ENCODE measurements at regions not wholly inside any gene's neighbourhood (a gene's known extent, or its start where the extent isn't known, plus 50 kb on each side); places are given as distances from the start of the nearest gene placed in this dataset.

DNA sequence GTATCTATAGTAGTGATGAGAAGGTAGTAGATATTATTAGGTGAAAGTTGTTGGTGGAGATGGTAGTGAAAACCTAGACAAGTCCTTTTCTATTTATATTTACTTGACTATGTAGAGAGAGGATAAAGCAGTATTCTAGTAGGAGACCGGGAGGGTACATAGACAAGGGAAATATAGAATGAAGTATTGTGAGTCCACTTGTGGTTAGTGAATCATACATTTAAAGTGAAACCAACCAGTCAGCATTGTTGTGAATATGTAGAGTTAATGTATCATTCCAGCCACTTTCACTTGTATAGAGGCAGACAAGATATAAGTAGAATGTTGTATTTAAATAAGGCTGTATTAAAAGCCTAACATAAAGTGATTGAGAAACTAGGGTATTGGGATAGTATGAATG lies 1711.3 kb upstream of the ACO1 start:
- Histone ChIP-seq H3K27ac (ENCODE audit: low read depth, low read length) (no peak overlapping the region), H3K36me3 (ENCODE audit: control insufficient read depth, insufficient read depth, low read length) (no peaks in the 10 kb centered on the region), H3K9me3 (ENCODE audit: control insufficient read depth, low read length) (no peaks in the 10 kb centered on the region), H3K9ac (ENCODE audit: extremely low read depth, low read length, poor library complexity, severe bottlenecking) (no peak overlapping the region), H3K27me3 (ENCODE audit: control insufficient read depth, insufficient read depth, low read length, poor library complexity, severe bottlenecking) (no peaks in the 10 kb centered on the region), H3K4me1 (ENCODE audit: control insufficient read depth, insufficient read depth, low read length) (no peaks in the 10 kb centered on the region), H3K4me3 (ENCODE audit: low read length) (no peak overlapping the region)
- H3K4me3 Mint-ChIP-seq = no peak overlapping the region
- no peaks in the 10 kb centered on the region for H3K27me3 Mint-ChIP-seq (ENCODE audit: insufficient read depth)
- H3K4me1 Mint-ChIP-seq = no peaks in the 10 kb centered on the region
- no peak overlapping the region for H3K27ac Mint-ChIP-seq
- no peak for DNase-seq
- H3K36me3 Mint-ChIP-seq (ENCODE audit: low read depth) = no peaks in the 10 kb centered on the region
- no peaks in the 10 kb centered on the region for H3K9me3 Mint-ChIP-seq
- TF ChIP-seq, protein P1, sequence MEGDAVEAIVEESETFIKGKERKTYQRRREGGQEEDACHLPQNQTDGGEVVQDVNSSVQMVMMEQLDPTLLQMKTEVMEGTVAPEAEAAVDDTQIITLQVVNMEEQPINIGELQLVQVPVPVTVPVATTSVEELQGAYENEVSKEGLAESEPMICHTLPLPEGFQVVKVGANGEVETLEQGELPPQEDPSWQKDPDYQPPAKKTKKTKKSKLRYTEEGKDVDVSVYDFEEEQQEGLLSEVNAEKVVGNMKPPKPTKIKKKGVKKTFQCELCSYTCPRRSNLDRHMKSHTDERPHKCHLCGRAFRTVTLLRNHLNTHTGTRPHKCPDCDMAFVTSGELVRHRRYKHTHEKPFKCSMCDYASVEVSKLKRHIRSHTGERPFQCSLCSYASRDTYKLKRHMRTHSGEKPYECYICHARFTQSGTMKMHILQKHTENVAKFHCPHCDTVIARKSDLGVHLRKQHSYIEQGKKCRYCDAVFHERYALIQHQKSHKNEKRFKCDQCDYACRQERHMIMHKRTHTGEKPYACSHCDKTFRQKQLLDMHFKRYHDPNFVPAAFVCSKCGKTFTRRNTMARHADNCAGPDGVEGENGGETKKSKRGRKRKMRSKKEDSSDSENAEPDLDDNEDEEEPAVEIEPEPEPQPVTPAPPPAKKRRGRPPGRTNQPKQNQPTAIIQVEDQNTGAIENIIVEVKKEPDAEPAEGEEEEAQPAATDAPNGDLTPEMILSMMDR (conservative IDR thresholded peaks at IDR 0.05) = no peak
- 100% methylated on average over 1 of the region's 1 CpG for WGBS, 2 experiments (ENCODE audit: insufficient coverage in 1 of 2, insufficient read length in 1 of 2)

DNA sequence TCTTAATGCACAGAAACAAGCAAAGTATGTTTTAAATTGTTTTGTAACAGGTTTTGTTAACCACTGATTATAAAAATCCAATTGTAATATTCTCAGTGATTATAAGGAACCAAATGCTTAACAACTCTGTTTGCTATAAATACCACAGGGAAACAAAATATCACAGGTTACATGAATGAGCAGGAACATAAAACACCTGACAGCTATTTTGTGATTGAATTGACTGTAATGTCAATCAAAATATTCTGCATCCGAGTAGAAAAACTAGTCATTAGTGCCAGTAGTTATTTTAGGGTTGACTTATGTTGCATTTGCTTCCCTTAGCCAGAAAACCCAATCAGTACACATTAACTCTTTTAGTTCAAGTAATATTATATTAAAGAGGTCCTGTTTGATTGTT lies 1707.8 kb upstream of the ACO1 start:
- TF ChIP-seq, protein P1 (conservative IDR thresholded peaks at IDR 0.05) = no peak
- Histone ChIP-seq H3K4me1 (ENCODE audit: control insufficient read depth, insufficient read depth, low read length) (no peaks in the 10 kb centered on the region), H3K9ac (ENCODE audit: extremely low read depth, low read length, poor library complexity, severe bottlenecking) (no peak overlapping the region), H3K9me3 (ENCODE audit: control insufficient read depth, low read length) (no peaks in the 10 kb centered on the region), H3K4me3 (ENCODE audit: low read length) (no peak overlapping the region), H3K36me3 (ENCODE audit: control insufficient read depth, insufficient read depth, low read length) (no peaks in the 10 kb centered on the region), H3K27me3 (ENCODE audit: control insufficient read depth, insufficient read depth, low read length, poor library complexity, severe bottlenecking) (no peaks in the 10 kb centered on the region), H3K27ac (ENCODE audit: low read depth, low read length) (no peak overlapping the region)
- no peak for DNase-seq
- 82% methylated on average over 1 of the region's 1 CpG; no CpG with 5 or more reads in 1 of the 2 experiments for WGBS, 2 experiments (ENCODE audit: insufficient coverage in 1 of 2, insufficient read length in 1 of 2)
- no peaks in the 10 kb centered on the region for H3K4me1 Mint-ChIP-seq
- H3K27ac Mint-ChIP-seq = no peak overlapping the region
- H3K36me3 Mint-ChIP-seq (ENCODE audit: low read depth) = no peaks in the 10 kb centered on the region
- H3K4me3 Mint-ChIP-seq = no peak overlapping the region
- peaks cover 5% of the 10 kb centered on the region for H3K9me3 Mint-ChIP-seq
- H3K27me3 Mint-ChIP-seq (ENCODE audit: insufficient read depth) = no peaks in the 10 kb centered on the region

DNA sequence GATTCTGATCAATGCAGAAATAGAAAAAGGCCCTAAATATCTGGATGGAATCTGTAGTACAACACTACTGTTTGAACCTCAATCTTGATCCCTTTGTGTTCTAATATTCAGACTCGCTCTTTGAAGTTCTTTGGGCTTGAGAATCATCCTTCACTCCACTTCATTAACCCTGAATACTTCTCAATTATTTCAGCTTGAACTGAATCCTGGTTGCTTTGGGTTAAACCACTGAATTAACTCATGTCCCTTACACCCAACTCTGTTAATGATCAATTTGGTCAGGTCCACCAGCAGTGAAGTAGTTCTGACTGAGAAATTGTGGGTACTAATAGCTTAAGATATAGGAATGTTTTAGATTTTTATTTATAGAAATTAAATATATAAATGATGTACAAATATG lies 1707.2 kb upstream of the ACO1 start:
- WGBS, 2 experiments (ENCODE audit: insufficient coverage in 1 of 2, insufficient read length in 1 of 2) = 40 to 44% methylated on average over 1 of the region's 1 CpG

More for the DNA sequence above, 1707.2 kb upstream of the ACO1 start:
- no peaks in the 10 kb centered on the region for H3K9me3 ChIP-seq (ENCODE audit: control insufficient read depth, low read length)
- Mint-ChIP-seq H3K27me3 (ENCODE audit: insufficient read depth) (no peaks in the 10 kb centered on the region), H3K9me3 (peaks cover 5% of the 10 kb centered on the region), H3K4me3 (no peak overlapping the region), H3K4me1 (no peaks in the 10 kb centered on the region), H3K36me3 (ENCODE audit: low read depth) (no peaks in the 10 kb centered on the region), H3K27ac (no peak overlapping the region)
- H3K9ac ChIP-seq (ENCODE audit: extremely low read depth, low read length, poor library complexity, severe bottlenecking) = no peak overlapping the region
- no peaks in the 10 kb centered on the region for H3K4me1 ChIP-seq (ENCODE audit: control insufficient read depth, insufficient read depth, low read length)
- no peak overlapping the region for H3K27ac ChIP-seq (ENCODE audit: low read depth, low read length)
- H3K4me3 ChIP-seq (ENCODE audit: low read length) = no peak overlapping the region
- no peaks in the 10 kb centered on the region for H3K27me3 ChIP-seq (ENCODE audit: control insufficient read depth, insufficient read depth, low read length, poor library complexity, severe bottlenecking)
- DNase-seq = no peak
- H3K36me3 ChIP-seq (ENCODE audit: control insufficient read depth, insufficient read depth, low read length) = no peaks in the 10 kb centered on the region
- TF ChIP-seq, protein P1 (conservative IDR thresholded peaks at IDR 0.05) = no peak
